Muscle layer of colon (tissue), 2 donors: ENCODE measurements at regions not wholly inside any gene's neighbourhood (a gene's known extent, or its start where the extent isn't known, plus 50 kb on each side); places are given as distances from the start of the nearest gene placed in this dataset.

Experiments
- H3K27ac ChIP-seq: one replicate; pipeline ENCODE4 v1.7.0; 2013; ENCODE audit warnings: low read depth, mild to moderate bottlenecking, low read length, moderate library complexity
- H3K27me3 ChIP-seq, 2 donors: one replicate each; pipeline ENCODE4 v1.7.0; 2013; ENCODE audit warnings: low read length in 2 of 2, mild to moderate bottlenecking in 2 of 2; ENCODE audit not compliant: insufficient read depth in 2 of 2, control insufficient read depth in 1 of 2
- H3K36me3 ChIP-seq: one replicate; pipeline ENCODE4 v1.7.0; 2013; ENCODE audit warnings: mild to moderate bottlenecking, low read length; ENCODE audit not compliant: insufficient read depth
- H3K4me1 ChIP-seq: one replicate; pipeline ENCODE4 v1.7.0; 2013; ENCODE audit warnings: mild to moderate bottlenecking, low read length; ENCODE audit not compliant: insufficient read depth
- H3K4me3 ChIP-seq, 2 donors: one replicate each; pipeline ENCODE4 v1.7.0; 2013; ENCODE audit warnings: low read length in 2 of 2, low read depth in 1 of 2, mild to moderate bottlenecking in 1 of 2, moderate library complexity in 1 of 2
- H3K9ac ChIP-seq: one replicate; pipeline ENCODE4 v1.7.0; 2013; ENCODE audit warnings: low read length
- H3K9me3 ChIP-seq: one replicate; pipeline ENCODE4 v1.7.0; 2013; ENCODE audit warnings: mild to moderate bottlenecking, low read length
- donor health status: abdominal sarcoma.
- donor health status: Adenocarcinoma of cecum.

GRCh38 chr20:50301165-50301564 is 110.5 kb downstream of the CEBPB start:
- no peak overlapping the region for H3K9ac ChIP-seq
- peaks cover 28% of the 10 kb centered on the region for H3K4me1 ChIP-seq
- no peaks in the 10 kb centered on the region for H3K27me3 ChIP-seq
- no peak overlapping the region for H3K27ac ChIP-seq
- no peaks in the 10 kb centered on the region for H3K36me3 ChIP-seq
- H3K9me3 ChIP-seq, result no peaks in the 10 kb centered on the region
- no peak overlapping the region for H3K4me3 ChIP-seq

- Histone ChIP-seq H3K9ac (no peak overlapping the region), H3K36me3 (no peaks in the 10 kb centered on the region), H3K27ac (no peak overlapping the region), H3K4me3 (no peak overlapping the region), H3K4me1 (peaks cover 33% of the 10 kb centered on the region), H3K9me3 (no peaks in the 10 kb centered on the region), H3K27me3 (no peaks in the 10 kb centered on the region)
Observed at GRCh38 chr20:50301712-50302111, 111.1 kb downstream of the CEBPB start.

- Histone ChIP-seq H3K9me3 (no peaks in the 10 kb centered on the region), H3K4me1 (peaks cover 40% of the 10 kb centered on the region), H3K36me3 (no peaks in the 10 kb centered on the region), H3K27ac (peak overlapping the region; percentile 48), H3K27me3 (no peaks in the 10 kb centered on the region), H3K9ac (no peak overlapping the region), H3K4me3 (no peak overlapping the region)
Observed at GRCh38 chr20:50302341-50303057, 111.9 kb downstream of the CEBPB start.

GRCh38 chr20:50303573-50304500 is 113.2 kb downstream of the CEBPB start:
- no peak overlapping the region for H3K4me3 ChIP-seq
- no peaks in the 10 kb centered on the region for H3K27me3 ChIP-seq
- H3K9me3 ChIP-seq, result no peaks in the 10 kb centered on the region
- H3K27ac ChIP-seq, result peak overlapping the region; percentile 98
- peak overlapping the region; percentile 17 for H3K9ac ChIP-seq
- H3K36me3 ChIP-seq, result no peaks in the 10 kb centered on the region
- peaks cover 51% of the 10 kb centered on the region for H3K4me1 ChIP-seq

- no peaks in the 10 kb centered on the region for H3K36me3 ChIP-seq
- H3K27me3 ChIP-seq, result no peaks in the 10 kb centered on the region
- H3K27ac ChIP-seq, result peak overlapping the region; percentile 98
- H3K9me3 ChIP-seq, result no peaks in the 10 kb centered on the region
- peak overlapping the region; percentile 17 for H3K9ac ChIP-seq
- peaks cover 57% of the 10 kb centered on the region for H3K4me1 ChIP-seq
- H3K4me3 ChIP-seq, result no peak overlapping the region
Observed at GRCh38 chr20:50304501-50304856, 113.8 kb downstream of the CEBPB start.

GRCh38 chr20:50304923-50305635 is 114.4 kb downstream of the CEBPB start:
- H3K4me3 ChIP-seq, result no peak overlapping the region
- H3K9ac ChIP-seq, result peak overlapping the region; percentile 17
- H3K4me1 ChIP-seq, result peaks cover 60% of the 10 kb centered on the region
- H3K27ac ChIP-seq, result peak overlapping the region; percentile 98
- no peaks in the 10 kb centered on the region for H3K9me3 ChIP-seq
- no peaks in the 10 kb centered on the region for H3K36me3 ChIP-seq
- no peaks in the 10 kb centered on the region for H3K27me3 ChIP-seq

- Histone ChIP-seq H3K4me1 (peaks cover 60% of the 10 kb centered on the region), H3K27ac (peak overlapping the region; percentile 98), H3K4me3 (no peak overlapping the region), H3K36me3 (no peaks in the 10 kb centered on the region), H3K9me3 (no peaks in the 10 kb centered on the region), H3K9ac (peak overlapping the region; percentile 68), H3K27me3 (no peaks in the 10 kb centered on the region)
Observed at GRCh38 chr20:50305636-50306477, 115.2 kb downstream of the CEBPB start.

GRCh38 chr20:50306478-50307423 is 116.1 kb downstream of the CEBPB start:
- H3K4me3 ChIP-seq, result no peak overlapping the region
- peak overlapping the region; percentile 98 for H3K27ac ChIP-seq
- no peaks in the 10 kb centered on the region for H3K27me3 ChIP-seq
- peak overlapping the region; percentile 68 for H3K9ac ChIP-seq
- no peaks in the 10 kb centered on the region for H3K36me3 ChIP-seq
- no peaks in the 10 kb centered on the region for H3K9me3 ChIP-seq
- peaks cover 60% of the 10 kb centered on the region for H3K4me1 ChIP-seq

- Histone ChIP-seq H3K9me3 (no peaks in the 10 kb centered on the region), H3K9ac (peak overlapping the region; percentile 70), H3K27me3 (no peaks in the 10 kb centered on the region), H3K36me3 (no peaks in the 10 kb centered on the region), H3K4me3 (peak overlapping the region in 1 of 2 donors; percentile 41), H3K27ac (peak overlapping the region; percentile 96), H3K4me1 (peaks cover 71% of the 10 kb centered on the region)
Observed at GRCh38 chr20:50308166-50308512, 117.5 kb downstream of the CEBPB start.
